ENCODE measurements at regions not wholly inside any gene's neighbourhood (a gene's known extent, or its start where the extent isn't known, plus 50 kb on each side); places are given as distances from the start of the nearest gene placed in this dataset.

DNA sequence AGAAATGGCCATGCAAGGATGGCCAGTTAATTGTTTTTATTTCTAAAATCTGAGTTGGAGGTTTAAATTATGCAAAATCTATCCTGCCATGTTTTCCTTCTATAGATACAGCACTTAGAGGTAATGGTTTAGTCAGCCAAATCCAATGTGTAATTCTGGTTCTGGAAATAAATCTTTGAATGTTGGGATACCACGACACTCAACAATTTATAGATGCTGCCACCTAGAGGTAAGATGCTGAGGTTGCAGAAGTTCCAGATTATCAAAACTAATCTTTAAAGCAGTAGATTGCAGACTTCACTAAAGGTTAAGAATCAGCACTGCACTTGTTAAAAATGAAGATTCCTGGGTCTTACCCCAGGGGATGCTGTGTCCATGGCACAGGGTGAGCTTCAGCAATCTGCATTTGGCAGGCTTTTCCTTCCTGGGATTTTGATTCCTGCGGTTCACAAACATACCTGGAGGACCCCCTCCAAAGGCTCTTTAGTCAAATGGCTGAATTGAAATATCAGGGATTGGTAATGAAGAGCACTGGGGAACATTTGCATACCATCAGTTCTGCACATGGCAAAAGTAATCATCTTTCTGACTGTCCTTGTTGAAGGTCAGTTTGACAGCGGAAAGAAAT is 53.4 kb upstream of the ANO4 start:
- no peak for DNase-seq

DNA sequence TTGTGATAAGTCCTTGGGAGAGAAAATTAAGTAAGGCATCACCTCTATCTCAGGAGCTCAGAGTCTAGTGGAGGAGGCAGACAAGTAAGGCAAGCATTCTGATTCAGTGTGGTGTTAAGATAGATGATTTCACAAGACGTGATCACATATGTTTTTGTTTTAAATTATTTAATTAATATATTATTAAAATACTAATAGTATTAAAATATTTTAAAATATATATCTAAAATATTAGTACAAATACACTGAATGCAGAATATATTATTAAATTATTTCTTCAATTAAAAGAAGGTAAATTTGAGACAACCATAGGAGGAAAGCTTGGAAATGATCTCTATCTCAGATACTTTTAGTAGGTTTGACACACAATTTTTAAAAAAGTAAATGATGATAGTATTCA is 51.5 kb upstream of the ANO4 start:
- no peak for DNase-seq

Data from DMS79 (cell line).